HUDEP-2 (cell line): ENCODE measurements at regions not wholly inside any gene's neighbourhood (a gene's known extent, or its start where the extent isn't known, plus 50 kb on each side); places are given as distances from the start of the nearest gene placed in this dataset.

Experiments used
- DNase-seq, 76 experiments: peaks; one replicate each; lab custom pipeline; 2025; ENCODE audit not compliant: unreplicated experiment in 76 of 76; lab: John Stamatoyannopoulos, UW

GRCh38 chr2:120912101-120912985 lies 176.7 kb downstream of the GLI2 start:
- peak; percentile 43 to 94 (median 84) for DNase-seq

- peak in 2 of 76 experiments; percentile 13 to 51 for DNase-seq
Measured at GRCh38 chr2:120913972-120914838, 178.5 kb downstream of the GLI2 start.

GRCh38 chr2:120914839-120915521 lies 179.3 kb downstream of the GLI2 start:
- DNase-seq = peak in 65 of 76 experiments; percentile 9 to 80 (median 51)

GRCh38 chr2:120915670-120916069 lies 180.0 kb downstream of the GLI2 start:
- DNase-seq = no peak

DNA sequence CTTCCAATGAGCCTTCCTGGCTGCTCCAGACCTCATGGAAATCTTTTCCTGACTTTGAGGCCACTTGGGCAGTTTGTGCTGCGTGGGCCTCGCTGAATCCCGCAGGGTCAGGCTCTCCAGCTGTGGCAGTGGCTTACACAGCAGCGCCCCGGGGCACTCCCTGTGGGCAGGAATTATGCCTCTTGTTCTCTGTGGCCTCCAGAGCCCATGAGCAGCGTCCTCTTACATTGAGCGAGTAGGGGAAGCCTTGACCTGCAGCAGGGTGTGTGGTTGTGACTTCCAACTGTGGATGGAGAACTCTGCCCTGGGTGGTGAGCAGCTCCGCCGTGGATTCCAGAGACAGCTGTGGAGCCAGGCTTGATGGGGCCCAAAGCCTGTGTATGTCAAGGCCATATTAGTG lies 180.8 kb downstream of the GLI2 start:
- no peak for DNase-seq

GRCh38 chr2:120917886-120918285 lies 182.2 kb downstream of the GLI2 start:
- DNase-seq = no peak

GRCh38 chr2:120919216-120919615 lies 183.5 kb downstream of the GLI2 start:
- no peak for DNase-seq

DNA sequence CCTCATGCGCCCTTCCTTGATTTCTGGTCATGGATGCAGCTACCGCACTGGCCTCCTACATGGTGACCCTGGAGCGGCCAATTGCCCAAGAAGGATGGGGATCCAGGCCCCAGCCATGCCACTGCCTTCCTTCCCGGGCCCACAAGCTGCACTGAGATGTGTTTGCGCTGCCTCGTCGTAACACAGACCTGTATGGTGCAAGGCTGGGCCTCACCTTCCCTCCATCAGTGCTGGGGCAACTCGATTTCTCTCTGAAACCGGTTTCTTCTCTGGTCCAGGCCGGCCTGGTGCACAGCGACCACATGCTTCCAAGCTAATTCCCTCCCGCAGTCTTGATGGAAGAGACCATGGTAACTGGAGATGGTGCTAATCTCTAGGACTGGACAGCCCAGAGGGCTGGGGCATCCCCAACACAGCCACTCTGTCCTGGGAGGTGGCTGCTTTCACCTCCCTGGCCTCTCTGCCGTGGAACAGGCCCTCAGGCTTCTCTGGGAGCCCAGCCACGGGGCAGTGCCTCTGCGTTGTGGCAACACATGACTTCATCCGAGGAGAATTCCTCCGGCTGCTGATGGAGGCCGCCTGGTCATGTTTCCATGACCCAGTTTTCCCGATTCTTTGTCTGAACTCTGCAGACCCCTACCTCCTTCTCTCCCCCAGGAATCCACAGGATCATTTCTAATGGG lies 184.2 kb downstream of the GLI2 start:
- no peak for DNase-seq

DNA sequence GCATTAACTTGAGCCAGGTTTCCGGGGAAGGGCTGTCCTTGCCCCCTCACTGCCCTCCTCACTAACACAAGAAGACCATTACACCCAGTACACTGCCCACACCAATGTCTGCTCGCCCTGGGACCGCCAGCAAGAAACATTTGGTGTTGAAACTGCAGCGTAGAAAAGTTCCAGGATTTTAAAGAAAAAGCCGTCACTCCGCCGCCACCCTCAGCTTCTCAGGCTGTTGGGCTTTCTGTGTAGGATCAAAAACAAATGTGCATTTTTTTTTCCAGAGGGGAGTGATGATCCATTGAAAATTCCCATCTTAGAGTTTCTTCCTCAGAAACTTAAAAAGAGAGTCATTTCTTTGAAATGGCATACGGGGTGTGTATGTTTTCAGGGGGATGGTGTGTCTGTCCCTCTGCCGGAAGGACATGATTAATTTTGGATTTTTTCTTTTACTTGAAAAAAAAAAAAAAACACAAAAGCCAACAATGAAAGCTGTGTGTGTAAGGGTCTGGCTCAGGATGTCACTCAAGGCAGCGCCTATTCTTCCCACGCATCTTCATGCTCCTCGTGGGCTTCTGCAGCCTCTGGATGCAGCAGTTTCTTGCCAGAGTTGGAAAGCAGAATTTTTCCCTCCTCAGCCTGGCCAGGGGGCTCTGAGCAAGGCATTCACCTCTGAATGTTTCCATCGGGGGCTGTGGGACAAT lies 184.9 kb downstream of the GLI2 start:
- DNase-seq = no peak

DNA sequence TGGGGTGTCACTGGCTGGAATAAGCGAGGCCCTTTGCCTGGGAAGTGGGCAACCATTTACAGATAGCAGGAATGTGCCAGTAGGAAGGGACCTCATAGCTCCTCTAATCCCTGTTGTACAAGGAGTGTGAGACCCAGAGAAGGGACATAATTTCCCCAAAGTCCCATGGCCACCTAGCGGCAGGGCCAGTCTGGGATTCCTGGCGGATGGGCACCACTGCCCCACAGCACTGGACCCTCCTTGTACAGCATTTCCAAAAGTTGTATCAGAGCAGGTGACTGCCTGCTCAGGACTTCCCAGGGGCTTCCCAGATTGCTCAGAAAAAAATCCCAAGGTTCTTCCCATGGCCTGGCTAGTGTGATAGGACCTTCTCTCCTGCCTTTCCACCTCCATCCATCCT lies 185.8 kb downstream of the GLI2 start:
- no peak for DNase-seq

DNA sequence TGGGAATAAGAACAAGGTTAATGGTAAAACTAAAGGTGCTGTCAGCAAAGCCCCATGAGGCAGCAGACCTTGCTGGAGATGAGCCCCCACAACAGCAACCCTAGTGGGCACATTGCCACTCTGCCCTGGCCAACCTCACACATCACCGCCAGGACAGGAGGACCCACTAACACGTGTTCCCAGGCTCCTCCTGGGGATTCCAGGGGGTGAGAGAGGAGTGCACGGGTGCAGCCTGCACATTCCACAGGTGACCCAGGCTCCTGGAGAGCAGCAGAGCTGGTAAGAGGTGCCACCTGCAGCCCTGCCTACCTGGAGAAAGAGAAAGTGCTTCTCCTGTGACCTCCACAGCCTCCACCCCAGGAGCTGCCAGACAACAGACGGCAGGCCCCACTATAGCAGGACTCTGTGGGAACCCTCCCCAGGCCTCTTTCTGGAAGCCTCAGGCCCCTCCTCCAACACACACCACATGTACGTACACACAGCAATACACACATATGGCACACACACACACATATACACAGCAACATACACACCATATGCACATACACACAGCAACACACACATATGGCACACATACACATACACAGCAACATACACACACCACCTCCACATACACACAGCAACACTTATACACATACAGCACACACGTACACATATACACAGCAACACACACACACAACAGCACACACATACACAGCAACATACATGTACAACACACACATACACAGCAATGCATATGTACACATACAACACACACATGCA lies 187.1 kb downstream of the GLI2 start:
- DNase-seq = no peak

GRCh38 chr2:120923426-120923825 lies 187.8 kb downstream of the GLI2 start:
- DNase-seq = no peak

DNA sequence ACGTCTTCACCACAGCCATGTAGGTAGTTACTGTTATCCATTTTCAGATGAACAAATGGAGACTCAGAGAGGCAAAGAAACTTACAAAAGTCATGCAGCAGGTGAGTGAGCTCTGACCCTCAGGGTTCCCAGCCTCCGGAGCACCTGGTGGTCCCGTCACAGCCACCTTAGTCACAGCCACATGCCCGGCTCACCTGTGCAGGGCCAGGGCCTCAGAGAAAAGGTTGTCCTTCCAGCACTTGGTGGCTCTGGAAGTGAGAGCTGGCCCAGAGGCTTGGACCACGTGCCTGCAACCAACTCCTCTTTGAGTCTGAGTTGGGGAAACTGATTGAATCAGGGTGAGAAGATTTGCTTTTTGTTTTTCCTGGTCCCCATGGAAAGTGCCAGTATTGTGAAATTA lies 189.3 kb downstream of the GLI2 start:
- DNase-seq = no peak

DNA sequence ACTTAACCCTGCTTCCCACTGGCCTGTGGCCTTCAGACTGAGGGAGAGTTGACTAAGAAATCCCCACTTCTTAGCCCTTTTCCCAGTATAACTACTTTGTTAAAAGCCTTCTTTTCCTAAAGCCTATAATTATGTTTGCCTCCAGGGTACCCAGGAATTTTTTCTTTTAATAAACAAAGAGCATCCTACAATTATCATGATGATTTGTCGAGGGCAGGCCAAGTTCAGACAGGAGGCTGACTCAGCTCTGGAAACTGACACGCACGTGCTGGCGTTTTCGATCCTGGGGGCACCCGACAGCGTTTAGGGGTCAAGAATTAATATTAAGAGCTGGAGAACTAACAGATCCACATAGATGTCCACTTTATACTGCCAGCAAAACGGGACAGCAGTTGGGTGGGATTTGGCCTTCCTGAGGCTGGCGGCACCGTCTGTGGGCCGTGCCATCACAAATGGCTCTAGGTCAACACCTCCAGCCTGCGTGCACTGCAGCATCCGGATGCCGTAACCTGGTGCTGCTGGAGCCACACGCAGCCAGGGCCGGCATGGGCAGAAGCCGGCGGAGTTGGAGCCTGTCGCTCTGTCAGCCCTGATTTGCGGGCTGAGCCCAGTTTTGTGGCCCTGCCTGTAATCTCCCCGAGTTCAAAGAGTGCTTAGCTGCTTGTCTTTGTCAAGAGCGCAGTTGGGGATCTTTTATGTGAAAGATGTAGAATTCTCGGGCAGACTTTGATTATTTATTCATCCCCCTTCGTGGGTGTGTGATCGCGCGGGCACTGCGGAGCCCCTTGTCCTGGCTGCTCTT lies 191.0 kb downstream of the GLI2 start:
- DNase-seq = no peak

DNA sequence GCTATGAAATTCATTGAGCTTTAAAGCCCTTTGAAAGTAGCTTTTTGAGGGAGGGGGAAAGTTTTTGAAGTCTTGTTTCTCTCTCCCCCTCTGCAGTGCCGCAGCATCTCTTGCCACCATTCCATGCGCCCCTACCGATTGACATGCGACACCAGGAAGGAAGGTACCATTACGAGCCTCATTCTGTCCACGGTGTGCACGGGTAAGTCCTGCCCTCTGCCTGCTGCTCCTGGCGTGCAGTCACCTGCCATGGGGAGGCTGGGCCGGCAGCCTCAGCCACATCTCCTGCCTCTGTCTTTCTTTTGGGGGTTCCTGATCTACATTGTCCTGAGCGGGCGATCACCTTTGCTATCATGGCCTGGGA lies 191.6 kb downstream of the GLI2 start:
- no peak for DNase-seq

DNA sequence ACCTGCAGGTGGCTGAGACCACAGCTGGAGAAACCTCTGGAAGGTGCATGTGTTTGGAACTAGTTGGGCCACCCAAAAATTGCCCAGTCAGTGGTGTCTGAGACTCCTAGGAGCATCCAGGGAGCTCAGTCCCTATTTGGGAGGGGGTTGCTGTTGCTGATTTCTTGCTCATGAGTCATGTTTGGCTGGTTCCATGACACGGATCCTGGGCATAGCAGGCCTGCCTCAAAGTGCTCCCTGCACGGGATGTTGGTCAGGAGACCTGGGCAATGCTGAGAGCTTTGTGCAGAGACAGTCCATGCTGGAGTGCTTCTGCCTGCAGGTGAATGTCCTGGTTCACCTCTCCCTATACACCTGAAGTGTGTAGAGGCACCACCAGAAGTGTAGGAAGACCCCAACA lies 194.2 kb downstream of the GLI2 start:
- DNase-seq = no peak

DNA sequence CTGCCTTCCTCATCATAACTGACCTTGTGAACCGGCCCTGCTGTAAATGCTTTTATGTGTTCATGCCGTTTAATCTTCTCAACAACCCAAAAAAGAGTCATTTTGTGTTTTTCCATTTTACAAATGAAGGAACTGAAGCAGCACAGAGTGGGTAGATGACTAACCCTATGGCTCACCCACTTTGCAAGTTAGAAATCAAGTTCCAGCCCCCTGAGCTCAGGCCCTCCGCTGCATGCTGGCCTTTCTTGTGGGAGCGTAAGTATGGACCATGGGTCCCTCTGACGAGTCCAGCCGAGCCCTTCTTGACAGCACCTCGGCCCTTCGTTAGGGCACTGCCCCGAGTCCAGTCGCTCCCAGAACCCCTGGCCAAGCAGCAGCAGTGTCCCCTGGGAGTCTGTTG lies 194.6 kb downstream of the GLI2 start:
- DNase-seq = no peak

DNA sequence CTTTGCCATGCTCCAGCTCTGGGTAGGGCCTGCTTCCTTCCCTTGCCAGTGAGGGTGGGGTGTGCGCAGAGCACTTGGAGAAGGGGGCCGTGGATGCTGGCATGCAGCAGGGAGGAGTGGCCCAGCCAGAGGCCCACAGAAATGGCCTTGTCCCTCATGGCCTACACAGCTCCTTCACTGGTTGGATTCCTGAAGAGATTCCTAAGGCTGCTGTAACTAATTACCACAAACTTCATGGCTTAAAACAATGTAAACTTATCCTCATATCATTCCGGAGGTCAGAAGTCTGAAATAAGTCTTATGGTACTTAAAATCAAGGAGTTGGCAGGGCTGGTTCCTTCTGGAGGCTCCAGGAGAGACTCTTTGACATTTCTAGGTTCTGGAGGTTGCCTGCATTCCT lies 195.2 kb downstream of the GLI2 start:
- no peak for DNase-seq

DNA sequence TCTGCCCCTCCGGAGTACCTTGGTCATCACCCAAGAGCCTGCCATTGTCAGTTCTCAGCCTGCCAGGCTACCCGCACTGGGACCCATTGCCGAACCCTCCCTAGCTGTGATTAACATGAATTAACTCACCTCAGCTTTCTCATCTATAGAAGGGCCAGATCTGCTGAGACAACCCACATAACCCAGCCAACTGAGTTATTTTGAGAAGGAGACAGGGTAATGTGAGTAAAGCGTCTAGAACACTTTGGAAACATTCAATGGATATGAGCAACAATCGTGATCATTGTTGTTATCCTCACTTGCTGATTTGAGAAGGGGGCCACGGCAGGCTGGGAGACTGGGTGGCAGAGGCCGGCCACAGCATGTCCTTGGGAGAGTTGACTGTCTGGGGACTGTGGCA lies 196.8 kb downstream of the GLI2 start:
- DNase-seq = no peak
